Choroid plexus epithelial cell (primary cell): ENCODE measurements at regions not wholly inside any gene's neighbourhood (a gene's known extent, or its start where the extent isn't known, plus 50 kb on each side); places are given as distances from the start of the nearest gene placed in this dataset.

ENCODE experiments used
- DNase-seq: peaks from one replicate; pipeline ENCODE4 v3.0.0-alpha.2; 2010; ENCODE audit warnings: low read depth
- H3K4me3 ChIP-seq: 2 replicates; pipeline ENCODE4 v1.5.1; 2011; ENCODE audit warnings: low read depth, mild to moderate bottlenecking, control low read depth, low read length, moderate library complexity
- TF ChIP-seq, protein P1 (sequence below): conservative IDR thresholded peaks from 2 replicates; pipeline ENCODE4 v1.5.1; 2011; ENCODE audit warnings: low read depth, mild to moderate bottlenecking, control low read depth, inconsistent platforms, low read length, moderate library complexity

- H3K4me3 ChIP-seq = no peak overlapping the region
- DNase-seq = no peak
- TF ChIP-seq, protein P1, sequence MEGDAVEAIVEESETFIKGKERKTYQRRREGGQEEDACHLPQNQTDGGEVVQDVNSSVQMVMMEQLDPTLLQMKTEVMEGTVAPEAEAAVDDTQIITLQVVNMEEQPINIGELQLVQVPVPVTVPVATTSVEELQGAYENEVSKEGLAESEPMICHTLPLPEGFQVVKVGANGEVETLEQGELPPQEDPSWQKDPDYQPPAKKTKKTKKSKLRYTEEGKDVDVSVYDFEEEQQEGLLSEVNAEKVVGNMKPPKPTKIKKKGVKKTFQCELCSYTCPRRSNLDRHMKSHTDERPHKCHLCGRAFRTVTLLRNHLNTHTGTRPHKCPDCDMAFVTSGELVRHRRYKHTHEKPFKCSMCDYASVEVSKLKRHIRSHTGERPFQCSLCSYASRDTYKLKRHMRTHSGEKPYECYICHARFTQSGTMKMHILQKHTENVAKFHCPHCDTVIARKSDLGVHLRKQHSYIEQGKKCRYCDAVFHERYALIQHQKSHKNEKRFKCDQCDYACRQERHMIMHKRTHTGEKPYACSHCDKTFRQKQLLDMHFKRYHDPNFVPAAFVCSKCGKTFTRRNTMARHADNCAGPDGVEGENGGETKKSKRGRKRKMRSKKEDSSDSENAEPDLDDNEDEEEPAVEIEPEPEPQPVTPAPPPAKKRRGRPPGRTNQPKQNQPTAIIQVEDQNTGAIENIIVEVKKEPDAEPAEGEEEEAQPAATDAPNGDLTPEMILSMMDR = no peak
These were observed 114.7 kb upstream of the ARMCX2 start for GRCh38 chrX:101774340-101774739.

DNA sequence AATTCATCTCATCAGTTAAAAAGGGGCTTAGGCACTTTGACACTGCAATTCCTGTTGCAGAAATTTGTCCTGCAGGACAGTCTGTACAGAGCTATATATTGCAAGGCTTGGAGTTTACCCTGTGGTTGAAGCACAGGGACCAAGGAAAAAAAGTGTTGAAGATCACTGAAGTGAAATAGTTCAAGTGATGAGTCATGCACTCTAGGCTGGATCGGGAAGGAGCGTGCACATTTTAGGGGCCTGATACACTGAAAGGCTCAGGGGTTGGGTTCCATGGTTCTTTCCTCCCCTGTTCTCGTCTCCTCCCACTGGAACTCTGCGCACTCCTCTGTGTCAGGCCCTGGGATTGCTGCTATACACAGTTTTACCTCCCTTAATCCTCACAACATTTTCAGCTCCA lies 104.9 kb upstream of the ARMCX2 start:
- peak; percentile 3 for DNase-seq

GRCh38 chrX:101759000-101759399 lies 99.3 kb upstream of the ARMCX2 start:
- no peak overlapping the region for H3K4me3 ChIP-seq
- peak; percentile 73 for DNase-seq
- TF ChIP-seq, protein P1 = peak; percentile 57

More for the DNA sequence above, 104.9 kb upstream of the ARMCX2 start:
- H3K4me3 ChIP-seq = no peak overlapping the region
- TF ChIP-seq, protein P1 = no peak

- H3K4me3 ChIP-seq = no peak overlapping the region
- no peak for DNase-seq
- TF ChIP-seq, protein P1 = no peak
These were observed 91.1 kb upstream of the ARMCX2 start for GRCh38 chrX:101750744-101751143.

- peak; percentile 5 for DNase-seq
- H3K4me3 ChIP-seq = no peak overlapping the region
- TF ChIP-seq, protein P1 = no peak
These were observed 89.8 kb upstream of the ARMCX2 start for GRCh38 chrX:101749436-101749835.

DNA sequence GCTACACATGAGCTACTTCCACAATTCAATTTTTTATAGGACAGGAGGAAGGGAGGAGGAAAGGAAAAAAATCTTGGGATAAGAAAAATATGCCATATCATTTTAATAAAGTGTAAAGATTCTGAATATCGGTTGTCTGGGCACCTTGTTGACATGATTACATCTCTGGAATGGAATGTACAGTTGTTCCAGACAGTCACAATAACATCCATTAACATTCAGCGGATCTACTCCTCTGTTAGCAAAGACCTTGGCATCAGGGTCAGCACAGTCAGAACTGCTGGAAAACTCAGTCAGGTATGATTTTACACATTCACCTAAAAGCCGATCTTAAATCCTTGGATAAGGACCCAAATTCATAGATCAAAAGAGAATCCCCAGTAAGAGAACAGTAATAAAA lies 85.4 kb upstream of the ARMCX2 start:
- TF ChIP-seq, protein P1 = no peak
- no peak for DNase-seq
- H3K4me3 ChIP-seq = no peak overlapping the region

DNA sequence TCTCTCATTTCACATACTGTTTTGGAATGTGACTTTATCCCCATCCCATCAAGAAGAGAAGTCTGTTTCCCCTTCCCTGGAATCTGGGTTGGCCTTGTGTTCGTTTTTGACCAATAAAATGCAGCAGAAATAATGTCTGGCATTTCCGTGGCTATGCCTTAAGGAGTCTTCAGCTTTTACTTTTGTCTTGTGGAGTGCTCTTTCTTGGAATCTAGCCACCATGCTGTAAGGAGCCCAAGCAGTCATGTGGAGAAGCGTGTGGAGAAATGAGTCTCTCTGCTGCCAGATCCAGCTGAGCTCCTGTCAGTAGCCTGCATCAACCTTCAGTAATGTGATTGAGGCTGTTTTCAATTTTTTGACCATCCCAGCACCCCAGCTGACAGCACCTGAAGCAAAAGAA lies 84.4 kb upstream of the ARMCX2 start:
- peak; percentile 37 for DNase-seq
- TF ChIP-seq, protein P1 = no peak

More for the DNA sequence above, 84.4 kb upstream of the ARMCX2 start:
- no peak overlapping the region for H3K4me3 ChIP-seq
